K562 (cell line): ENCODE measurements at regions not wholly inside any gene's neighbourhood (a gene's known extent, or its start where the extent isn't known, plus 50 kb on each side); places are given as distances from the start of the nearest gene placed in this dataset.

ENCODE experiments used
- ARID4B ChIP-seq: sonication (generic); formaldehyde crosslinking; IDR thresholded peaks from 2 replicates; pipeline ENCODE4 v1.8.0; 2022; ENCODE audit warnings: mild to moderate bottlenecking, missing genetic modification reagents
- ATF7 ChIP-seq: fragments of 450-650 bp; IDR thresholded peaks from 2 replicates; pipeline ENCODE4 v1.7.1; 2014; ENCODE audit warnings: mild to moderate bottlenecking, moderate library complexity
- BCOR ChIP-seq: fragments of 450-650 bp; IDR thresholded peaks from 2 replicates; pipeline ENCODE4 v1.6.1; 2016
- BMI1 ChIP-seq: fragments of 150-350 bp; IDR thresholded peaks from 2 replicates; pipeline ENCODE4 v1.6.1; 2014; ENCODE audit warnings: low read length
- CBX1 ChIP-seq: sonication (generic); IDR thresholded peaks from 2 replicates; pipeline ENCODE4 v1.6.1; 2016; ENCODE audit warnings: antibody characterized with exemption, low read depth, mild to moderate bottlenecking
- FOXJ2 ChIP-seq: fragments of 200-800 bp; sonication (Bioruptor generic); IDR thresholded peaks from 2 replicates; pipeline ENCODE4 v1.6.1; 2016; ENCODE audit warnings: missing genetic modification characterization, missing compliant biosample characterization
- FOXM1 ChIP-seq, 2 experiments: fragments of 450-650 bp in 1 of 2; sonication (generic) in 1 of 2; formaldehyde crosslinking in 1 of 2; IDR thresholded peaks; 2 replicates each; pipeline versions ENCODE4 v1.6.1 to v1.9.0; 2017 to 2022; ENCODE audit warnings: low read depth in 2 of 2, mild to moderate bottlenecking in 2 of 2, missing genetic modification reagents in 1 of 2, moderate library complexity in 1 of 2
- PML ChIP-seq: IDR thresholded peaks from 2 replicates; pipeline ENCODE4 v1.6.1; 2012; ENCODE audit warnings: low read length, inconsistent platforms
- RREB1 ChIP-seq: fragments of 250-450 bp; sonication (Bioruptor Pico); IDR thresholded peaks from 2 replicates; pipeline ENCODE4 v1.4.0; 2020
- TAF7 ChIP-seq: fragments of 450-650 bp; IDR thresholded peaks from 2 replicates; pipeline ENCODE4 v1.6.1; 2016; ENCODE audit warnings: missing genetic modification characterization, missing compliant biosample characterization
- WHSC1 ChIP-seq: IDR thresholded peaks from one replicate; pipeline ENCODE4 v1.6.1; 2012; ENCODE audit warnings: low read length, control low read depth, inconsistent platforms
- ZBTB34 ChIP-seq: fragments of 250-450 bp; sonication (Bioruptor Pico); IDR thresholded peaks from 2 replicates; pipeline ENCODE4 v1.8.0; 2021; ENCODE audit warnings: mild to moderate bottlenecking, moderate library complexity
- ZFX ChIP-seq: sonication (generic); formaldehyde crosslinking; IDR thresholded peaks from 2 replicates; pipeline ENCODE4 v1.8.0; 2022; ENCODE audit warnings: mild to moderate bottlenecking, missing genetic modification reagents, moderate library complexity
- ZNF23 ChIP-seq: fragments of 250-450 bp; sonication (Bioruptor Pico); IDR thresholded peaks from 2 replicates; pipeline ENCODE4 v1.4.0; 2020; ENCODE audit warnings: mild to moderate bottlenecking
- ZNF263 ChIP-seq: sonication (generic); formaldehyde crosslinking; IDR thresholded peaks from 2 replicates; pipeline ENCODE4 v1.8.0; 2022; ENCODE audit warnings: mild to moderate bottlenecking, missing genetic modification reagents, borderline replicate concordance
- ZNF695 ChIP-seq: fragments of 450-650 bp; formaldehyde crosslinking; IDR thresholded peaks from 2 replicates; pipeline ENCODE4 v1.4.0; 2020; ENCODE audit warnings: mild to moderate bottlenecking, moderate library complexity

- TF ChIP-seq FOXJ2 (no peak), BMI1 (no peak), ZNF23 (CRISPR knock-in tag) (no peak), BCOR (no peak), WHSC1 (no peak), CBX1 (no peak), ZBTB34 (CRISPR knock-in tag) (no peak), TAF7 (no peak), ARID4B (no peak), ZNF695 (CRISPR knock-in tag) (no peak), PML (no peak), RREB1 (no peak), ZNF263 (CRISPR knock-in tag) (no peak), ZFX (no peak), ATF7 (0 out of 2 replicates have a peak, but pooled peaks have one; percentile 16), FOXM1 (IDR thresholded peaks at IDR 0.05; ENCODE audit: low read depth) (no peak), FOXM1 (CRISPR knock-in tag; IDR thresholded peaks at IDR 0.05; ENCODE audit: low read depth) (no peak)
These were observed 67.6 kb downstream of the SOX1 start (continued) for GRCh38 chr13:112134391-112135075.
